Gastroesophageal sphincter (tissue), 4 donors: ENCODE measurements at regions not wholly inside any gene's neighbourhood (a gene's known extent, or its start where the extent isn't known, plus 50 kb on each side); places are given as distances from the start of the nearest gene placed in this dataset.

ENCODE experiments used
- ATAC-seq: fragments of 150-250 bp; one replicate; pipeline ENCODE4 v1.9.1; 2016; ENCODE audit warnings: mild to moderate bottlenecking, moderate library complexity
- H3K27ac ChIP-seq, 4 donors: fragments of 200-600 bp; sonication (generic) in 3 of 4; 1 replicate in 3 of 4; 2 replicates in 1 of 4; pipeline ENCODE4 v1.5.1; 2016 to 2019
- H3K27me3 ChIP-seq: fragments of 200-600 bp; sonication (generic); one replicate; pipeline ENCODE4 v1.5.1; 2019
- H3K36me3 ChIP-seq, 2 donors: fragments of 200-600 bp; sonication (generic); one replicate each; pipeline ENCODE4 v1.5.1; 2019; ENCODE audit warnings: control low read depth in 1 of 2
- H3K4me1 ChIP-seq, 3 donors: fragments of 200-600 bp; sonication (generic); 1 replicate in 2 of 3; 2 replicates in 1 of 3; pipeline ENCODE4 v1.5.1; 2016 to 2019; ENCODE audit warnings: control low read depth in 2 of 3
- H3K4me3 ChIP-seq, 2 donors: fragments of 200-600 bp; sonication (generic); one replicate each; pipeline ENCODE4 v1.5.1; 2019; ENCODE audit warnings: mild to moderate bottlenecking in 1 of 2, moderate library complexity in 1 of 2
- H3K9me3 ChIP-seq, 3 donors: fragments of 200-600 bp; sonication (generic); one replicate each; pipeline ENCODE4 v1.5.1; 2017 to 2019; ENCODE audit warnings: control low read depth in 2 of 3
- EP300 ChIP-seq: sonication (generic); formaldehyde crosslinking; IDR thresholded peaks from one replicate; pipeline ENCODE4 v1.6.1; 2017; ENCODE audit warnings: antibody characterized with exemption, mild to moderate bottlenecking
- POLR2A ChIP-seq, 2 donors: fragments of 450-650 bp; IDR thresholded peaks; one replicate each; pipeline ENCODE4 v1.6.1; 2017; ENCODE audit warnings: antibody characterized with exemption in 2 of 2, mild to moderate bottlenecking in 2 of 2, moderate library complexity in 1 of 2
- POLR2AphosphoS5 ChIP-seq: sonication (generic); formaldehyde crosslinking; IDR thresholded peaks from one replicate; pipeline ENCODE4 v1.6.1; 2017; ENCODE audit warnings: antibody characterized with exemption
- WGBS, 2 donors: methylation state at CpG; one replicate each; pipeline ENCODE4 v1.1.5; 2018; ENCODE audit warnings: low coverage in 1 of 2; 5-methylcytosine and 5-hydroxymethylcytosine counted together
- TF ChIP-seq, protein P1 (sequence below), 4 experiments: fragments of 200-600 bp in 2 of 4; fragments of 450-650 bp in 2 of 4; sonication (generic) in 1 of 4; IDR thresholded peaks; one replicate each; pipeline ENCODE4 v1.5.1; 2017 to 2019; ENCODE audit warnings: antibody characterized with exemption in 4 of 4, mild to moderate bottlenecking in 2 of 4, moderate library complexity in 2 of 4

DNA sequence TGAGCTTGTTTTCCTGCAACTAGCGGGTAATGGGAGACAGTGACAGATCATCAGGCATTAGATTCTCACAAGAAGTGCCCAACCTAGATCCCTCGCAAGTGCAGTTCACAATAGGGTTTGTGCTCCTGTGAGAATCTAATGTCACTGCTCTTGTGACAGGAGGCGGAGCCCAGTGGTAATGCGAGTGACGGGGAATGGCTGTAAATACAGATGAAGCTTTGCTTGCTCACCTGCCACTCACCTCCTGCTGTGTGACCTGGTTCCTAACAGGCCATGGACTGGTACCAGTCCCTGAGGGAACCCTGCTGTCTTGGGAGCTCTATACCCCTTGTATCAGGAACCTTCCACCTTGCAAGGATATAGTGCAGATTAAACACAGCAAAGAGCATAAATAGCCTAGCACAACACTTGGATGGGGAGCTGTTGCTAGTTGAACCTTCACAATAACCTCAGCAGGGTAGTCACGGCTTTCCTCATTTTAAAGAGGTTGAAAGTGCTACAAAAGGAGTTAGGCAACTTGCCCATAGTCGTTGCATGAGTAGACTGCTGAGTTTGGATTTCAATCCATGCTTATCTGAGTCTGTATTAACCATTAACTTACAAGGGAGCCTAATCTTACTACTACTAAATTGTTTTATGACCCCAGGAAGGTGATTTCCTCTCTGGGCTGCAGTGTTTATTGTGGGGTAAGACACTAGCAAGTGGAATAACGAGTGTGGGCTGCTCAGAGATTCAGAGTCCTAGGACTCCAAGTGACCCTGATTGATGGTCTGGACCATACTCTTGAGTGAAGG lies 156.6 kb upstream of the ZFHX3 start:
- ATAC-seq: no peak
- 79 to 80% methylated on average over 3 to 4 of the region's 8 CpGs for WGBS, 2 donors

DNA sequence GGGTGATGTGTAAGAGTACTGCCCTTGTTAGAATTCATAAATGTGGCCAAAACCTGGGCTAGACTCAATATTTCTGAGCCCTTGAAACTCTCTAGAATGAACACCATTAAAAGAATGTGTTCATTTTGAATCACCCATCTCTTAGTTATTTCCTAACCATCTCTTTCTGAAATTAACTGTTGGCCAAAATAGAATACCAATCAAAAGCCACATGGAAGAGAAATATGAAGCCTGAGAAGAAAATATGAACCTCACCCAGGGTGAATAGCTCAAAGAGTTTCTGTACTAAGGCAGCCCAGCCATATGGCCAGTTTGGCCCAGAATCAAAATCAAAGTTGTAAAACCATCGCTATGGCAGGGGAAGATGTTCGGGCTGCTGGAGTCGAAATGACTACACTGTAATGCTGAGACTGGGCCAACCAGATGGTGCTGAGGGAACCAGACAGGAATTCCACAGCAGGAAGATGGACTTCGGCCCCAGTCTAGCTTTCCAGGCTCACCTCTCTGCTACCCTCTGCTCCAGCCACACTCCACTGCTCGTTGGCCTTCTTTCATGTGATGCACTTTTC lies 154.3 kb upstream of the ZFHX3 start:
- Histone ChIP-seq H3K27ac (no peak overlapping the region), H3K4me3 (no peak overlapping the region), H3K4me1 (no peaks in the 10 kb centered on the region), H3K36me3 (no peaks in the 10 kb centered on the region), H3K27me3 (peaks cover 5% of the 10 kb centered on the region), H3K9me3 (no peaks in the 10 kb centered on the region)
- TF ChIP-seq EP300: no peak
- TF ChIP-seq, protein P1, sequence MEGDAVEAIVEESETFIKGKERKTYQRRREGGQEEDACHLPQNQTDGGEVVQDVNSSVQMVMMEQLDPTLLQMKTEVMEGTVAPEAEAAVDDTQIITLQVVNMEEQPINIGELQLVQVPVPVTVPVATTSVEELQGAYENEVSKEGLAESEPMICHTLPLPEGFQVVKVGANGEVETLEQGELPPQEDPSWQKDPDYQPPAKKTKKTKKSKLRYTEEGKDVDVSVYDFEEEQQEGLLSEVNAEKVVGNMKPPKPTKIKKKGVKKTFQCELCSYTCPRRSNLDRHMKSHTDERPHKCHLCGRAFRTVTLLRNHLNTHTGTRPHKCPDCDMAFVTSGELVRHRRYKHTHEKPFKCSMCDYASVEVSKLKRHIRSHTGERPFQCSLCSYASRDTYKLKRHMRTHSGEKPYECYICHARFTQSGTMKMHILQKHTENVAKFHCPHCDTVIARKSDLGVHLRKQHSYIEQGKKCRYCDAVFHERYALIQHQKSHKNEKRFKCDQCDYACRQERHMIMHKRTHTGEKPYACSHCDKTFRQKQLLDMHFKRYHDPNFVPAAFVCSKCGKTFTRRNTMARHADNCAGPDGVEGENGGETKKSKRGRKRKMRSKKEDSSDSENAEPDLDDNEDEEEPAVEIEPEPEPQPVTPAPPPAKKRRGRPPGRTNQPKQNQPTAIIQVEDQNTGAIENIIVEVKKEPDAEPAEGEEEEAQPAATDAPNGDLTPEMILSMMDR (IDR thresholded peaks at IDR 0.05): no peak
- no peak for TF ChIP-seq POLR2AphosphoS5
- TF ChIP-seq POLR2A (IDR thresholded peaks at IDR 0.05): no peak
- no peak for ATAC-seq
- 46 to 47% methylated on average over 4 to 5 of the region's 5 CpGs for WGBS, 2 donors

More for the DNA sequence above, 156.6 kb upstream of the ZFHX3 start:
- Histone ChIP-seq H3K4me3 (no peak overlapping the region), H3K9me3 (no peaks in the 10 kb centered on the region), H3K36me3 (no peaks in the 10 kb centered on the region), H3K27me3 (peaks cover 5% of the 10 kb centered on the region), H3K4me1 (no peaks in the 10 kb centered on the region), H3K27ac (no peak overlapping the region)
- TF ChIP-seq, protein P1 (IDR thresholded peaks at IDR 0.05): no peak
- no peak for TF ChIP-seq EP300

DNA sequence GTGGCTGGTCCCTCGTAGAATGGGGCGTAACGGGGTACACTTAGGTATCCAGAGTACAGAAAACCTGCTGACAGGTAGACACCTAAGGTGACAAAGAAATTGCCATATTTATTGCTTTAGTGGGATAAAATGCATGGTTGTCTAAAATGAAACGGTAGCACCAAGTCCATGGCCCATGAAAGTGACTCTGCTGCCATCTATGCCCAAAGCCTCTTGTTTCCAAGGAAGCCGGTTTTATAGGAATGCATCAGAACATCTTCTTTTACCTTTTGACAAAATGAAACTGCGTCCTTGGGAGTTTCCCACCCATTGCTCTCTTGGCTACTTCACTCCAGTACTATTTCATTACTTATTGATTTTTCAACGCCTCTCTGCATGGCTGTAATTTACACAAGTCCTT lies 151.3 kb upstream of the ZFHX3 start:
- H3K36me3 ChIP-seq: no peaks in the 10 kb centered on the region
- H3K27ac ChIP-seq: no peak overlapping the region
- no peak for ATAC-seq
- peaks cover 5% of the 10 kb centered on the region for H3K27me3 ChIP-seq
- no peaks in the 10 kb centered on the region for H3K9me3 ChIP-seq
- TF ChIP-seq POLR2AphosphoS5 (no peak), EP300 (no peak), POLR2A (IDR thresholded peaks at IDR 0.05) (no peak)
- TF ChIP-seq, protein P1 (IDR thresholded peaks at IDR 0.05): no peak
- no peaks in the 10 kb centered on the region for H3K4me1 ChIP-seq
- WGBS, 2 donors: 78 to 87% methylated on average over 4 to 7 of the region's 7 CpGs
- H3K4me3 ChIP-seq: no peak overlapping the region

DNA sequence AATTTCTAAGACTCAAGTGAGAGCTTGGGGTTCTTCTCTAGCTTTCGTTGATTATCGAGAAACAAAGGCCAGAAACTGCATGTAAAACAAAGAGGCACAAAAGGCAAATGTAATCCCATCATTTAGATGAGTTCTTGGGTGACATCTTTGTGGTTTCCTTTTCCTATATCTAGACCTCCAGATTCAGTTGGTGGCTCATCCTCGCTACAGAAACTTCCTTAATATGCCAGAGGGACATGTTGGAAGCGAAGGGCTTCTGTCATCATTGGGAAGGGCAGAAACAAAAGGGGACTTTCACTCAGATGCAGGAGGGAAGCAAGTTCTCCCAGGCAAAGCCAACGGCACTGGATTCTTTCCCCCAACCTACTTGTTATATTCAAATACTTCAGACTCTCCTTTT lies 150.6 kb upstream of the ZFHX3 start:
- Histone ChIP-seq H3K27me3 (peaks cover 5% of the 10 kb centered on the region), H3K9me3 (no peaks in the 10 kb centered on the region), H3K27ac (no peak overlapping the region), H3K36me3 (no peaks in the 10 kb centered on the region), H3K4me1 (no peaks in the 10 kb centered on the region), H3K4me3 (no peak overlapping the region)
- no peak for TF ChIP-seq EP300
- TF ChIP-seq POLR2A (IDR thresholded peaks at IDR 0.05): no peak
- TF ChIP-seq POLR2AphosphoS5: no peak
- TF ChIP-seq, protein P1 (IDR thresholded peaks at IDR 0.05): no peak
- 77 to 86% methylated on average over 4 to 5 of the region's 5 CpGs for WGBS, 2 donors
- no peak for ATAC-seq

DNA sequence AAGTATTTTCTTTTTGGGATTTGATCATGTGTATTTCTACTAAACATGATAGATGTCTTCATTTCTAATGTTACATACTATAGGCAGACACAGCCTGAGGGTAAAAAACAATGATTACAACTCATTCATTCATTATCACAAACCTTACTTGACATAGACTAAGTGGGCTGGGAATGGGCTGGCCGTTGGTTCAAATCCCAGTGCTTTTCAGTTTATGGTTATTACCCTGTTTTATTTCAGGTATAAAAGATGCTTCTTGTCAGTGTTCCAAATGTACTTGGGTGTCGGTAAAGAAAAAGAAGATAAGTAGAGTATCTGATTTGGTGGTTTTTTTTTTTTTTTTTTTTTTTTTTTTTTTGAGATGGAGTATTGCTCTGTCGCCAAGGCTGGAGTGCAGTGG lies 149.7 kb upstream of the ZFHX3 start:
- no peak for TF ChIP-seq POLR2AphosphoS5
- TF ChIP-seq, protein P1 (IDR thresholded peaks at IDR 0.05): no peak
- no peak for TF ChIP-seq POLR2A (IDR thresholded peaks at IDR 0.05)
- 80 to 81% methylated on average over 3 of the region's 3 CpGs for WGBS, 2 donors
- no peak for ATAC-seq

More for the DNA sequence above, 149.7 kb upstream of the ZFHX3 start:
- peaks cover 5% of the 10 kb centered on the region for H3K27me3 ChIP-seq
- no peak overlapping the region for H3K27ac ChIP-seq
- H3K9me3 ChIP-seq: no peaks in the 10 kb centered on the region
- no peak overlapping the region for H3K4me3 ChIP-seq
- no peaks in the 10 kb centered on the region for H3K4me1 ChIP-seq
- no peaks in the 10 kb centered on the region for H3K36me3 ChIP-seq
